GM18511 (cell line): ENCODE measurements at regions not wholly inside any gene's neighbourhood (a gene's known extent, or its start where the extent isn't known, plus 50 kb on each side); places are given as distances from the start of the nearest gene placed in this dataset.
"Not testable (repeated sequence)": the region's sequence is repeated elsewhere in the genome, so short reads cannot be mapped to it uniquely, and the experiment has no call there.

ENCODE experiments used
- ATAC-seq: cut with Tn5 transposase; IDR thresholded peaks from one replicate; pipeline ENCODE4 v1.9.1; 2021; ENCODE audit warnings: mild to moderate bottlenecking, moderate library complexity; ENCODE audit not compliant: unreplicated experiment

GRCh38 chr11:56883371-56883987, 105.2 kb upstream of the OR5AK2 start:
- no peak for ATAC-seq

GRCh38 chr11:56876621-56877275, 112.0 kb upstream of the OR5AK2 start:
- ATAC-seq = no peak

GRCh38 chr11:56855217-56855616, 106.7 kb upstream of the OR9G4 start:
- no peak for ATAC-seq

GRCh38 chr11:56852131-56852530, 103.6 kb upstream of the OR9G4 start:
- ATAC-seq = no peak

- ATAC-seq = no peak
These were observed 101.4 kb upstream of the OR9G4 start for GRCh38 chr11:56849852-56850251.

GRCh38 chr11:56849250-56849649, 100.8 kb upstream of the OR9G4 start:
- no peak for ATAC-seq

- ATAC-seq = no peak
These were observed 99.8 kb upstream of the OR9G4 start for GRCh38 chr11:56848141-56848809.

GRCh38 chr11:56846631-56847576, 98.4 kb upstream of the OR9G4 start:
- ATAC-seq = no peak

GRCh38 chr11:56845121-56845732, 96.7 kb upstream of the OR9G4 start:
- ATAC-seq = no peak

- ATAC-seq = no peak
These were observed 95.3 kb upstream of the OR9G4 start for GRCh38 chr11:56843816-56844215.

- no peak for ATAC-seq
These were observed 94.6 kb upstream of the OR9G4 start for GRCh38 chr11:56842814-56843794.

GRCh38 chr11:56841210-56841810, 92.8 kb upstream of the OR9G4 start:
- peak; percentile 69 for ATAC-seq

GRCh38 chr11:56827357-56827756, 78.9 kb upstream of the OR9G4 start:
- ATAC-seq = not testable (repeated sequence)

- no peak for ATAC-seq
These were observed 71.4 kb upstream of the OR9G4 start for GRCh38 chr11:56819916-56820315.

GRCh38 chr11:56817661-56818060, 69.2 kb upstream of the OR9G4 start:
- ATAC-seq = no peak

GRCh38 chr11:56816259-56816658, 67.8 kb upstream of the OR9G4 start:
- ATAC-seq = no peak

GRCh38 chr11:56808326-56808725, 59.8 kb upstream of the OR9G4 start:
- no peak for ATAC-seq

- no peak for ATAC-seq
These were observed 51.3 kb upstream of the OR9G4 start for GRCh38 chr11:56799691-56800210.
